ENCODE measurements at regions not wholly inside any gene's neighbourhood (a gene's known extent, or its start where the extent isn't known, plus 50 kb on each side); places are given as distances from the start of the nearest gene placed in this dataset.

- TF ChIP-seq GATA2 (IDR thresholded peaks at IDR 0.05; ENCODE audit: low read depth, low read length) (no peak), GATA3 (IDR thresholded peaks at IDR 0.05; ENCODE audit: low read depth, low read length) (no peak)
Measured at GRCh38 chr6:11320914-11321597, 88.6 kb upstream of the NEDD9 start.

All from SH-SY5Y (cell line).